Spleen (tissue), 7 donors: ENCODE measurements at regions not wholly inside any gene's neighbourhood (a gene's known extent, or its start where the extent isn't known, plus 50 kb on each side); places are given as distances from the start of the nearest gene placed in this dataset.

ENCODE experiments used
- CTCF ChIP-seq, 11 experiments: fragments of 200-600 bp in 7 of 11; fragments of 450-650 bp in 4 of 11; sonication (generic) in 4 of 11; IDR thresholded peaks in 8 of 11; conservative IDR thresholded peaks in 3 of 11; 1 replicate in 7 of 11; 2 replicates in 4 of 11; pipeline versions ENCODE4 v1.4.0 to v1.8.0; 2016 to 2021; ENCODE audit warnings: antibody characterized with exemption in 11 of 11, inconsistent platforms in 4 of 11, mild to moderate bottlenecking in 1 of 11
- POLR2A ChIP-seq, 3 donors: fragments of 450-650 bp; IDR thresholded peaks; one replicate each; pipeline ENCODE4 v1.5.1; 2017; ENCODE audit warnings: antibody characterized with exemption in 3 of 3, mild to moderate bottlenecking in 1 of 3
- POLR2AphosphoS5 ChIP-seq, 3 donors: sonication (generic); formaldehyde crosslinking; IDR thresholded peaks; one replicate each; pipeline ENCODE4 v1.5.1; 2017; ENCODE audit warnings: antibody characterized with exemption in 3 of 3
- donor health status: DM: no; HTN: no; CAD: no; lungs with moderate emphysema.
- donor health status: DM: no; HTN: no; CAD: no.
- donor health status: DM: no; HTN: no; CAD: no.

GRCh38 chr7:95710711-95711110 is 61.6 kb upstream of the DYNC1I1 start:
- TF ChIP-seq CTCF (IDR thresholded peaks at IDR 0.05 in 8 of 11, conservative IDR thresholded peaks at IDR 0.05 in 3 of 11) = no peak
- no peak for TF ChIP-seq POLR2A (IDR thresholded peaks at IDR 0.05)
- TF ChIP-seq POLR2AphosphoS5 (IDR thresholded peaks at IDR 0.05) = no peak
